ENCODE measurements at regions not wholly inside any gene's neighbourhood (a gene's known extent, or its start where the extent isn't known, plus 50 kb on each side); places are given as distances from the start of the nearest gene placed in this dataset.

DNA sequence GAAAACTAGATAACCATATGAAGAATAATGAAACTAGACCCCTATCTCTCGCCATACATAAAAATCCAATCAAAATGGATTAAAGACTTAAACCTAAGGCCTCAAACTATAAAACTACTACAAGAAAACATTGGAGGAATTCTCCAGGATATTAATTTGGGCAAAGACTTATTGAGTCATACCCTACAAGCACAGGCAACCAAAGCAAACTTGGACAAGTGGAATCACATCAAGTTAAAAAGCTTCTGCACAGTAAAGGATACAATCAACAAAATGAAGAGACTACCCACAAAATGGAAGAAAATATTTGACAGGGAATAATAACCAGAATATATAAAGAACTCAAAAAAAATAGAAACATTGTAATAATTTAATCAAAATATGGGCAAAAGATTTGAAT is 505.4 kb downstream of the KCNT2 start:
- DNase-seq (ENCODE audit: low read depth, low spot score) = no peak
- FAIRE-seq = no peak
- no peaks in the 10 kb centered on the region for H3K36me3 ChIP-seq (ENCODE audit: control insufficient read depth in 2 of 2, extremely low read depth in 1 of 2, insufficient read depth in 2 of 2, low read length in 2 of 2)
- H3K27ac ChIP-seq (ENCODE audit: insufficient read depth, low read depth, low read length) = no peak overlapping the region
- POLR2A ChIA-PET = no interaction called here
- CTCF ChIA-PET = no interaction called here
- H3K79me2 ChIP-seq (ENCODE audit: control insufficient read depth, insufficient read depth, low read length) = no peaks in the 10 kb centered on the region
- TF ChIP-seq GATA2 (IDR thresholded peaks at IDR 0.05; ENCODE audit: insufficient read depth, insufficient read length, low read depth, low read length) (no peak), MYC (IDR thresholded peaks at IDR 0.05; ENCODE audit: low read depth, low read length) (no peak), MAX (IDR thresholded peaks at IDR 0.05; ENCODE audit: insufficient read depth, insufficient read length) (no peak), POLR2AphosphoS5 (IDR thresholded peaks at IDR 0.05; ENCODE audit: insufficient read depth, low read depth, low read length) (no peak), EZH2 (IDR thresholded peaks at IDR 0.05; ENCODE audit: borderline replicate concordance, low read depth, low read length, severe bottlenecking) (no peak), JUN (IDR thresholded peaks at IDR 0.05; ENCODE audit: borderline replicate concordance, insufficient read depth, insufficient read length, low read depth) (no peak), POLR2A (IDR thresholded peaks at IDR 0.05; ENCODE audit: low read depth, low read length) (no peak), CTCF (IDR thresholded peaks at IDR 0.05; ENCODE audit: extremely low read depth in 1 of 2, insufficient read depth in 1 of 2, low read depth in 1 of 2, low read length in 2 of 2) (no peak), FOS (IDR thresholded peaks at IDR 0.05; ENCODE audit: borderline replicate concordance, insufficient read depth, low read length) (no peak)
- no TSS peak for BruUV-seq (replicated peaks)
- dilution Hi-C loops (cut with MboI; ENCODE audit: extremely low pct_ligation_motif_present, low sequenced_read_pairs) (no loop called here), intact Hi-C loops (cut with micrococcal nuclease) (no loop called here)
- H4K20me1 ChIP-seq (replicated peaks; ENCODE audit: control insufficient read depth, extremely low read depth, insufficient read depth, low read length) = no peaks in the 10 kb centered on the region
- no peak overlapping the region for H3K4me2 ChIP-seq (ENCODE audit: insufficient read depth, low read length)
- no peaks in the 10 kb centered on the region for H3K4me1 ChIP-seq (ENCODE audit: control insufficient read depth, extremely low read depth, insufficient read depth, low read length)
- no peaks in the 10 kb centered on the region for H3K9me1 ChIP-seq (replicated peaks; ENCODE audit: control insufficient read depth, extremely low read depth, insufficient read depth, low read length)
- no peak overlapping the region for H3K9ac ChIP-seq (replicated peaks; ENCODE audit: extremely low read depth, insufficient read depth, low read length)
- H3K27me3 ChIP-seq (ENCODE audit: control insufficient read depth in 2 of 2, insufficient read depth in 2 of 2, low read length in 2 of 2) = no peaks in the 10 kb centered on the region
- H3K4me3 ChIP-seq (replicated peaks in 1 of 3; ENCODE audit: insufficient read depth in 1 of 3, low read depth in 1 of 3, low read length in 3 of 3) = no peak overlapping the region
- no peaks in the 10 kb centered on the region for H3K9me3 ChIP-seq (replicated peaks; ENCODE audit: control insufficient read depth, insufficient read depth, low read length)
- no peak overlapping the region for H2AFZ ChIP-seq (ENCODE audit: low read depth, low read length)
